ENCODE measurements at regions not wholly inside any gene's neighbourhood (a gene's known extent, or its start where the extent isn't known, plus 50 kb on each side); places are given as distances from the start of the nearest gene placed in this dataset.

GRCh38 chr4:177079327-177079726 is 230.3 kb upstream of the NEIL3 start:
- TF ChIP-seq CTCF (IDR thresholded peaks at IDR 0.05; ENCODE audit: borderline replicate concordance, control extremely low read depth, extremely low read depth, insufficient read depth, missing control alignments) = no peak
- DNase-seq (ENCODE audit: low spot score) = no peak

GRCh38 chr4:177080388-177080787 is 229.3 kb upstream of the NEIL3 start:
- TF ChIP-seq CTCF (IDR thresholded peaks at IDR 0.05; ENCODE audit: borderline replicate concordance, control extremely low read depth, extremely low read depth, insufficient read depth, missing control alignments) = no peak
- no peak for DNase-seq (ENCODE audit: low spot score)
- in situ Hi-C loops (cut with MboI; ENCODE audit: low sequenced_read_pairs, unreplicated experiment) = no loop called here

More at GRCh38 chr4:177079327-177079726, 230.3 kb upstream of the NEIL3 start:
- in situ Hi-C loops (cut with MboI; ENCODE audit: low sequenced_read_pairs, unreplicated experiment) = no loop called here

GRCh38 chr4:177087060-177087459 is 222.6 kb upstream of the NEIL3 start:
- DNase-seq (ENCODE audit: low spot score) = no peak
- no peak for TF ChIP-seq CTCF (IDR thresholded peaks at IDR 0.05; ENCODE audit: borderline replicate concordance, control extremely low read depth, extremely low read depth, insufficient read depth, missing control alignments)
- in situ Hi-C loops (cut with MboI; ENCODE audit: low sequenced_read_pairs, unreplicated experiment) = no loop called here

GRCh38 chr4:177087499-177087898 is 222.2 kb upstream of the NEIL3 start:
- TF ChIP-seq CTCF (IDR thresholded peaks at IDR 0.05; ENCODE audit: borderline replicate concordance, control extremely low read depth, extremely low read depth, insufficient read depth, missing control alignments) = no peak
- no peak for DNase-seq (ENCODE audit: low spot score)
- in situ Hi-C loops (cut with MboI; ENCODE audit: low sequenced_read_pairs, unreplicated experiment) = no loop called here

- in situ Hi-C loops (cut with MboI; ENCODE audit: low sequenced_read_pairs, unreplicated experiment) = no loop called here
- no peak for DNase-seq (ENCODE audit: low spot score)
- TF ChIP-seq CTCF (IDR thresholded peaks at IDR 0.05; ENCODE audit: borderline replicate concordance, control extremely low read depth, extremely low read depth, insufficient read depth, missing control alignments) = no peak
These were observed 218.2 kb upstream of the NEIL3 start for GRCh38 chr4:177091515-177091914.

- no peak for DNase-seq (ENCODE audit: low spot score)
- TF ChIP-seq CTCF (IDR thresholded peaks at IDR 0.05; ENCODE audit: borderline replicate concordance, control extremely low read depth, extremely low read depth, insufficient read depth, missing control alignments) = no peak
- in situ Hi-C loops (cut with MboI; ENCODE audit: low sequenced_read_pairs, unreplicated experiment) = no loop called here
These were observed 216.9 kb upstream of the NEIL3 start for GRCh38 chr4:177092807-177093206.

GRCh38 chr4:177093964-177094363 is 215.7 kb upstream of the NEIL3 start:
- in situ Hi-C loops (cut with MboI; ENCODE audit: low sequenced_read_pairs, unreplicated experiment) = no loop called here
- TF ChIP-seq CTCF (IDR thresholded peaks at IDR 0.05; ENCODE audit: borderline replicate concordance, control extremely low read depth, extremely low read depth, insufficient read depth, missing control alignments) = no peak
- no peak for DNase-seq (ENCODE audit: low spot score)
